Activated CD4-positive, CD25-positive, alpha-beta regulatory T cell (primary cell): ENCODE measurements at regions not wholly inside any gene's neighbourhood (a gene's known extent, or its start where the extent isn't known, plus 50 kb on each side); places are given as distances from the start of the nearest gene placed in this dataset.

Experiments
- DNase-seq, 4 experiments: peaks; one replicate each; lab custom pipeline; 2025; lab: John Stamatoyannopoulos, UW

DNA sequence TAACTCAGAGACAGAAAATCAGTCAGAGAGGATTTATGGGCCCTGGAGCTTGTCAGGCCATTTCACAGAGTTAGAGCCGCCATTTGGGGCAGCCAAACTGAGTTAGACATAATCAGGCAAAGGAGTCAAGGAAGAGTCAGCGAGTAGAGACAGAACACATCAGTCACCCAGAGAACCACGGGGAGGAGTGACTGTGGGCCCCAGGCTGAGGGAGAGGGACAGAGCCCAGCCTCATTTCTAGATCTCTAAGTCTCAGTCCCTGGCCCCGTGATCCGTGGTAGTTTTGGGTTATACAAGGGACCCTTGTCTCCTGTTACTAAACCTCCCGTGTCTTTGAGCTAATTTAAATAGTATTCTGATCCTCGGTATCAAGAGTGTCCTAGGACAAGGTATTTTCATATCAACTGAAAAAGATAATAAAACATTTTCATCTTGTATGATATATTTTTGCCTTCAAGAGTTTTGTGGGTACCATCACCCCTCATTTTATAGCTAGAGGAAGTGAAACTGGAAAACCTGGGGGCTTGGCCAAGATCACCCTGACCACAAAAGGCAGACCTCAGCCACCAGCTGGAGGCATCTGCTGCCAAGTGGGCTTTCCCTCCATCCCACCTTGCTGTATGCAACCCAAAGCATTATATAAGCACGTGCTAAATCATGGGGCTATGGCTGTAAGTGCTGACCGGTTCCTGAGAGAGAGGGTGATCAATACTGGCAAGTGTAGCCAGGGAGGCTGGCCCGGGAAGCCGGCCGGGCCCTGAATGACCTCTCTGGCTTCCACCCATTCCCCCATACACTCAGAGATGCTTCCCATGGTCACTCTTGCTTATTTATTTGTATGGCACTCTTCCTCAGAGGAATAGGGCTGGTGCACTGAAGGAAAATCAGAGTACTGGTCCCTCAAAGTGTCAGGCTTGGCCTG, 204.1 kb downstream of the BCOR start:
- no peak for DNase-seq

DNA sequence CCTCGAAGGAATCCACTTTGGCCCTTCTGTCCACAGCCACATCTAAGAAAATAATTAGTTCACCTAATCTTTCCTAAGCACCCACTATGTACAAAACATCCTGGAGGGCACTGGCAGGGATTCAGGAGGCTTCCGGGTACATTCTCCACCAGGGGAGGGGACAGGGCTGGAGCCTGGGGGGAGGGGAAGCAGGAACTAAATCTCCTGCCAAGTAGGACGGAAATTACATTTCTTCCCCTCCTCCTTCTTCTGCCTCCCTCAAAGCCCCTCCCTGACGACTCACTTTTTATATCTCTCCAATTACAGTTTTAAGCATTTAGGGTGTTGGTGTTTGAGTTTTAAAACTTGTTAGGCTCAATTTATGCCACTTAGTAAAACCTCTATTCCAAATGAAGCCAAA, 203.1 kb downstream of the BCOR start:
- DNase-seq, result no peak

DNA sequence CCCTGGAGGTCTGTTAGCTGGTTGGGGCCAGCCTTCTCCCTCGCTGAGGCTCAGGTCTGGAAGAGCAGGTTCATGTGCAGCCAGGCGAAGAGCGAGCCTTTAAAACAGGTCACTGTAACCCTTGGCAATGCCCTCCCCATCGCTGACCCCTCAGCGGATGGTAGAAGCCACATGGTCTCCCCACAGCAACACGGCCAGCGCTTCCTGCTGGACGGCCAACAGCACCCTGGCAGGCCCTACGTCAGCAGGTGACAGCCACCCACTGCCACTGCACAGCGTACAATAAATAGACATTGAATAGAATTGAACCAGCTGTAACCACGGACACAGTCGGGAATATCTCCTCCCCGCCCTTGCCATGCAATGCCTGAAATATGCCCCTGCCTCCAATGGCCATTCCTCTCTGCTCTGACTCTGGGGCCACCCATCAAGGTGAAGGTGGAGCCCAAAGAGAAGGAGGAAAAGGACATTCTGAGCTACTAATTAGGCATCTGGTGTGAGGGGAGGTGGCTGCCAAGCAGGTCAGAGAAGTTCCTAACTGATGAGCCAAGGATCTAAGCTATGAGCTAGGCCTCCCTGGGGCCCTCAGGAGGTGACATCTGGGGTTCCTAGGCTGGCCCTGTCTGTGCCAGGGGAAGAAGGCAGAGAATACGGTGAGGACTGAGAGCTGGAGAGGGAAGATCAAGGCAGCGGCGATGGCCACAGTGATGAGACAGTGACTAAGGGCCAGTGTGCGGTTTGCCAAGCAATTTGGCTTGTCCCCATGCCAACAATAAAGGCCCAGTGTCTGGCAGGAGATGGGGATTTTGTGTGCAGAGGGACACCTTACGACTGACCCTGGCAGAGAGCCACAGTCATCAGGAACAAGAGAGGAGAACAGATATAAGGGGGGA, 202.3 kb downstream of the BCOR start:
- no peak for DNase-seq

DNA sequence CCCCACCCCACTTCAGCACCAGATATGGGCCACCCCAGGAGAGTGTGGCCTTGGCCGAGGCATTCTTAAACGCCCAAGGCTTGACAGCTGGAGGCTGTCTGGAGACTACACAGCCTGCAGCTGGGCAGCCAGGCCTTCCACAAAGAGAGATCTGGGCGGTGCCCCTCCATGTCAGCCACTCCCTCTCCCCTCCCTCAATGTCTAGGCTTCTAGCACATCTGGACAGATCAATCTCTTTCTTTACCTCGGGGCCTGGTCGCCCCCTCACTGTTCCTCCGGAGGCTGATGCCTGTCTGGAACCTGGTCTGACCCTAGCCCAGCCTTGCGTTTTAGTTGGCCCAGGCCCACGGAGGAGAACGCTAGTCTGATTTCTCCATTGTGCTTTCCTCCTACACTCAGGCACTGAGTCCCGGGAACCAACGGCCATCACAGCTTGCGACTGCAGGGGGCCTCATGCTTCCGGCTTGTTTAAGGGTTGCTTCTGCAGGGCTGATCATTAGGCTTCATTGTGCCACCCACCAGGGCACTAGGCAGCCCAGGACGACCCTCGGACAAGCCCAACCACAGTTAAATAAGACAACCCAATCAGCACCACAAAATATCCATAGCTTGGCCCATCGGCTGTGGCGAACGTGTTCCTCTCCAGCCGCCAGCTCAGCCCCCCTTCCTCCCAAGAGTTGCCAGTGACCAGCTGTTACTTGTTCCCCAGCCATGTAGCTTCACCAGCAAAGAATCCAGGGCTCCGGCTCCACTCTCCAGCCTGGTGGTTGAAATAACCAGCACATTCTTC, 200.6 kb downstream of the BCOR start:
- no peak for DNase-seq

DNA sequence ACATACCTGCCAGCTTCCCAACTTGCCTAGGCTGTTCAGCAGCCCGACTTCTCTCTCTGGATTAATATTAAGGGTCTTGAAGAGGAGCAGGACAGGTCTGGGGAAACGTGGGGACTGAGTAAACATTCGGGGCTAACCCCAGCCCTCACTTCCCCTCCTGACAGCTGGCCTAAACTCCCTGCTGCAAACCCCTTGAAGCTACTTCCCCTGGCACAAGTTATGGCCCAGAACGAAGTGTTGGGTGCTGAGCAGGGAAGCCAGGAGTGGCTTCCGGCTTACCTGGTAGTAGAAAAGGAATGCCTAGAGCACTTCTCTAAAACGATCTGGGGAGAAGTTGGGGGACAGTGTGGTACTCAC, 200.0 kb downstream of the BCOR start:
- DNase-seq, result no peak

DNA sequence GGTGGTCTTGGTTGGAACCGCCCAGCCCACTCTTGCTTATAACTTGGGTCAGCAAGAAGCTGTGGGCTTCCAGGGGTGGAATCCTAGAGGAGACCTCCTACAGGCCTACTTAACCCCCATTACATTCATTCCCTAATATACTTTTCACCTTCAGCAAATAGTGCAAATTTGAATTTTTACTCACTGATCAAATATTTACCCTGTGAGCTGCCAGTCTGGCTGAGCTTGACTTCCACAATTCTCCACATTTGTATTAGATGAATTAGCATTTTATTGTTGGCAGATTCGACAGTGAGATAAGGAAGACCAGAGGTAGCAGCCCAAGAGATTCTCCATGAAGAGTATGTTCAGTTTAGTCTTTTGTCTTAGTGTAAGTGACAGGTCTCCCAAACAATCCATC, 199.6 kb downstream of the BCOR start:
- no peak for DNase-seq

DNA sequence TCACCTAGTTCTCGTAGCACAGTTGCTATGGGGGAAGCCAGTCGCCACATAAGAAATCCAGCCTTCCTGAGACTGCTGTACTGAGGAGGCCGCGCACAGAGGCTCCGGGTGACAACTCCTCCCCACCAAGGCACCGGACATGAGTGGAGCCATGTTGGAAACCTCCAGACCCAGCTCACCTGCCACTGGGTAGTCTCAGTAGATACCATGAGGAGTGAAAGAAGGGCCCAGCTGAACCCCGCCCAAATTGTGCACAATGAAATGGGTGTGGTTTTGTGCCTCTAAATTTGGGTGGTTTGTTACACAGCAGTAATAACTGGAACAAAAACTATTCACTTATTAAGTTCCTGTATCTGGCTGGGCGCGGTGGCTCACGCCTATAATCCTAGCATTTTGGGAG, 198.7 kb downstream of the BCOR start:
- no peak for DNase-seq

DNA sequence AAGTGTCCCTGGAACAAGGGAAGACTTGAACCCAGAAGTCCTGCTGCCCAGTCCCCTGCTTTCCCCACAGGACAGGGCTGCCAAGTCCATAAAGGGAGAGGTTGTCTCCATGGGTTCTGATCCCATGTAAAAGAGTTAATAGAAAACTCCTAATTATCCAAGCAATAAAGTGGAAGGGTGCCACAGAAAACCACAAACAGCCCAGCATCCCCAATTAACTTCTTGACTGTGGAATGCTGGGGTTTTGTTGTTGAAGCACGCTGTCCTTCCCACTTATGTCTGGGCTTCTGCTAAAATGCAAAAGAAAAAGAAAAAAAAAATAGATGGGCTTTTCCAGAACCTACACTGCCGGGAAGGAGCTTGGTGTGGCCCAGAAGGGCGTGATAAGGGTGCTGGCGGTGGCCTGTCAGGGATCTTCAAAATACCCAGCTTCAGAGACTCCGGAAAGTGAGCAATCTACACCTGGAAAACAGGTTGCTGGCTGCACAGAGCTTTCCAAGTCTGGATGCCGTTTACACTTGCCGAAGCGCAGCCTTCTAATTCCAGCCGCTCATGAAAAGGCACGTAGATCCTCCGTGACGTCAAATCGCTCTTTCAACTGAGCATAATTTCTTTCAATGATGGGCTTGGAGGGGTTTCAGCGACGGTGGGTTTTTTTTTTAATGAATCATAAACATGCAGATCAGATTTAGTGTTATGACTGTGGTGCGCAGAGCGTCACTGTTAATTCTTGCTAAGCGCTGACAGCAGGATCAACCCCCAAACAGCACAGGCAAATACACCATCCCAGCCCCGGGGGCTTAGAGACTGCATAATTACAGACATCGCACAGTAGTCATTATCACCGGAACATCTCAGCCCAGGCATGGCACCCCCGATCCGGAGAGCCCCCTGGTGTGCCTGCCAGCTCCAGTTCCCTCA, 197.6 kb downstream of the BCOR start:
- DNase-seq, result no peak

DNA sequence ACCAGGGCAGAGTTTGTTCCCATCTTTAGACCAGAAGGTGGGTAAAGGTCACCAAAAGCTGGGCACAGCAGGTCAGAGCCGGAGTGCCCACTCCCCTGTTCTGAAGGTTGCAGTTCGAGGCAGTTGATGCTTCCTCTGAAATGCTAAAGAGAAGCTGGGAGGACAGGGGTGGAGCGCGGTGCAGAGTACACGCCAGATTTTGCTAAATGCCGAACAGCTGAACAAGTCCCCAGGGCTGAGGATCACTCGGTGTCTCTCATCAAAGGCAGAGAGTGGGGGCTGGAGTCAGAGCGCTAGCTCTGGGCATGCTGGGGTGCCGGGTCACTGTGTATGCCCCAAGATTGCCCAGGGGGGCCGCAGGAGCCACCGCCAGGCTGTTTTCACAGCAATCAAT, 197.0 kb downstream of the BCOR start:
- DNase-seq, result no peak

DNA sequence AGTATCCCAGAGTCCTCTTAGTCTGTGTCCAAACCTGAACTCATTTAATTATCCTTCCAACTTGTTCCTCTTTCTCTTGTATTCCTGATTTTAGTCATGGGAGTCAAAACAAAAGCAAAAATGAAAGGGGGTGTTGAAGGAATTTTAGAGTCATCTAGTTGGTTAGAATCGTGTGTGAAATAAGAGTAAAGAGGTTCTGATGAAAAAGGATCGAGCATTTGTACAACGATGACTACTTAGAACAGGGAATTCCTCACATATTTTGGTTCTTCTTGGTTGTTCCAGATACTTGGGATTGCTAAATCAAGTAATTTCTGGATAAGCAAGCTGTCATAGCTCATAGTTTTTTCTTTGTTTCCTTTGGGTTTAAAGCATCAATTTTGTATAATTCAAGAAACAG, 194.4 kb downstream of the BCOR start:
- DNase-seq, result no peak

DNA sequence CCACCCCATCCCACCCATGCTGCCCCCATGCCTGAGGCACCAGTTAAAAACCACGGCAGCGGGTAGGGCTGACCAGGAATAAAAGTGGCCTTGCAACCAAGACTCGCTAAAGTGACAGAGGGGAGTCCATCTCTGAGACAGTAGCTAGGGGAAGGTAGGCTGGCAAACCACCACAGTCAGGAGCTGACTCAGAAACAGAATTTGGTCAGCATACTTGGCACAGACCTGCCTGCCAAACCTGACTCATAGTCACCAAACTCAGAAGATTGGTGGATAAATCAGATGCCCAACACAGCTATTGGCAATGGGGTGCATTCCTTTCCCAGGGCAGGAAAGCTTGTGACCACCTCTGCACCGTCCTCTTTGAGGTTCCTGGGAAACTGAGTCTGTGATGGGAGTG, 193.8 kb downstream of the BCOR start:
- DNase-seq, result no peak

DNA sequence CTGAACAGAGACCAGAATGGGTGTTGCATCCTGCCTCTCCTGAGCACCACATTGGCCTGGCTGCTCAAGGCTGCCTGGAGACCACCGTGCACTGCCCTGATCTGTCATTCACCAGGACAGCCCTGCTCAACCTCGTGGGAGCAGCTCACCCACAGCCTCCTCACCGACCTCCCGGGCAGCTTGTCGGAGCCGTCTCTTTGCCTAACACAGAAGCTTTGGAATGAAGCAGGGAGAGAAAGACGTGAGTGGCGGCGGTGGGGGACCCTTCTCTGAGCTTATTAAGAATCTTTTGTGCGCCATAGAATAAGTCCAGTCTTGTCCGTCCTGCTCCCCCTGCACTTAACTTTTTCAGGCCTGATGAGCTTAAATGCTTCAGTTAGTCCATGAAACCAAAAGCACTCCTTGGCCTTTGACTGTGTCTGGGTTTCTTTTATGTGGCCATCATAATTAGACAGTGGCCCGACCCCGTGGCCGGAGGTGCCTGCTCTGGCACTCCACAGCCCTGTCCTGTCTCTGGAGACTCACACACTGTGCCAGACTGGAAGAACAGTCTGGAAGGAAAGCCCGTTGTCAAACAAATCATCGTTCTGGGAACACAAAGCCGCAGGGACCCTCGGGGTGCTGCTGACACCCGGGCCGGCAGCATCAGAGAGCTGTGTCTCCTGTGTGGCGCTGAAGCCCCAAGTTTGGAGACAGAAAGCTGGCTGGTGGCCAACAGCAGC, 192.8 kb downstream of the BCOR start:
- DNase-seq, result no peak

DNA sequence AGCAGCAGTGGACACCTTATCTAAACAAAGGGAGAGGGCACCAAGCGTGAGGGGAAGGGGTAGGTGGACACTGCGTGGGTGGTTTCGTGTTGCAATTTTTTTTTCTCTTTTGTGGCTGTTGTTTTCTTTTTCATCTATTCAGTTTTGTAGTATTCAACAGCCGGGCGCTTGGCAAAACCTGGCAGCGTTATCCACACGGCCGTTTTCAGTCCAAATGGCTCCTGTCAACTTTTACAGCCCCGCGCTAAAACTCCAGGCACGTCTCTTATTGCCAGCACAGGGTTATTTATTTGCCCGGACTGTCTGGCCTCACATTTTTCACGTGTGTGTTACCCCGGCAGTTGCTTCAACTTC, 192.2 kb downstream of the BCOR start:
- no peak for DNase-seq

DNA sequence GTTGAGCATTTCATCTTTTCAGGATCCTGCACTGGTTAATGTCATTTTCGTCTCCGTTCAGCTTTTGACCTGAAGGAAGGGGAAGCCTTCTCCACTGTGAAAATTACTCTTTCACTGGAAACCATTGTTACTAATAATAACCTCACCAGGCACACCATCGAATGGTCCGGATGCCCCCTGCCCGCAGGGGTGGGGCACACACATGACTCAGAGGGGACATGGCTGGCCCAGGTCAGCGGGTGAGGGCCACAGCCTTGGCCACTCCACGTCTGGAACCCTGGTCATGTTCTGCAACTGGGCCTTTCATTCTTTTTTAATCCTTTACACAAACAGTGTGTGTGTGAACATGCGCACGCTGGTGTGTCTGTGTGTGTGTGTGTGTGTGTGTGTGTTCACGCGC, 191.8 kb downstream of the BCOR start:
- DNase-seq, result no peak

DNA sequence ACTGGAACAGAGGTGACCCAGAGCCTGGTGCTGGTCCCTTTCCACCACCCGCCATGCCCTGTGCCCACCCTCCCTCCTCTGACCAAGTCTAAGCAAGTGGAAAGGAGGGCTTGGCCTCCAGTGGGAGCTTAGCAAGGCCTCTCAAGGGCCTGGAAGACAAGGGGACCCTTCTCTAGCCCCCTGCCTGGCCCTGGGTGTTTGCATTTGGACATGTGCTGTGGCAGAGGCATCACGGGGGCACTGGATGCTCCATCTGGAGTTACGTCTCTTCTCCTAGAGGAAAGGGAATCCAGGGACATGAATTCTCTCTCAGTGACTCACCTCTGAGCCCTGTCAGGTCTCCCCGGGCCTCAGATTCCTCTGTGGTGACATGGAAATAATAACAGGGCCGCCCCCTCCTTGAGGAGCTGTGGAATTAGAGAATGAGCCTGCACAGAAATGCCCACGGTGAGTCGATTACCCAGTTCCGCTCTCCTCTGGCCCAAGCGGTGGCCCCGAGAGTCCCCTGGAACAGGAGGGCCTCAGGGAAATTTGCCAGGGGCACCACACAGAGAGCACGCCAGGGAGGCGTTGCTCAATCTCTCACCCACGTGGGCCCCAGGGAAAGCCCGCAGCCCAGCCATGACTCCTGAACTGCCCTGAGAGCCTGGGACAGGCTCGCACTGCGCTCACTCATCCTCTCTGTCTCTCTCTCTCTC, 189.6 kb downstream of the BCOR start:
- no peak for DNase-seq

DNA sequence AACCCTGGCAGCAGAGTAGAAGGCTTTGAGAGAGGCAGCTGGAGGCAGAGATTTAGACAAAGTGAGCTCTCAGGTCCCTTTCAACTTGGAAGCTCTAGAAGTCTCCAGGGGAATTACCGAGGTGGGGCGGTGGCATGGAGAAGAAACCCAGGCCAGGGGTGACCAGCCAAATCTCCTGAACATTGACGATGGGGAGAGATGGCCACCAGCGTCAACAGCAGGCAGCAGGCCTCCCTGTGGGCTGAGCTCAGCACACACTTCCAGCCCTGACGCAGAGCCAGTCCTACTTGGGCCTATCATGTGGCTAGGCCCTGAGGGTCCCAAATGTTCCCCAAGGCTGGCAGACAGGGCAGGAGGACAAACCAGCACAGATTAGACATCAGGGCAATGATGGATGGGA, 187.8 kb downstream of the BCOR start:
- no peak for DNase-seq

DNA sequence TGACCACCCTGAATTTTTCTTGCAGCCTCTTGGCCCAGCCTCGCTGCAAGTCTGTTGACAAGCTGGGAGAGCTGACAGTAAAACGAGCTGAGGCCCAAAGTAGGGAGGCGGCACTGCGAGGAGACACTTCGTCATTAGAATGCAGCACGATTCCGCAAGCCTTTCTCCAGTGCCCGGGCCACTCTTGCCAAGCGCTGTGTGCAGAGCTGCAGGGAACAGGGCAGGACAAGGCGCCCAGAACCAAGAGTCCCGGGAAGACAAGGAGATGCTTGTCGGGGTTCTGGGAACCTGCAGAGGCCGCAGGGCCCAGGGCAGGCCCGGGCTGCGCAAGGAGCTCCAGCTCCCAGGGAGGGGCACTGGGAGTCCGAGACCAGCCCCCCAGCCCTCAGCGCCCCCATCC, 187.1 kb downstream of the BCOR start:
- DNase-seq, result no peak

DNA sequence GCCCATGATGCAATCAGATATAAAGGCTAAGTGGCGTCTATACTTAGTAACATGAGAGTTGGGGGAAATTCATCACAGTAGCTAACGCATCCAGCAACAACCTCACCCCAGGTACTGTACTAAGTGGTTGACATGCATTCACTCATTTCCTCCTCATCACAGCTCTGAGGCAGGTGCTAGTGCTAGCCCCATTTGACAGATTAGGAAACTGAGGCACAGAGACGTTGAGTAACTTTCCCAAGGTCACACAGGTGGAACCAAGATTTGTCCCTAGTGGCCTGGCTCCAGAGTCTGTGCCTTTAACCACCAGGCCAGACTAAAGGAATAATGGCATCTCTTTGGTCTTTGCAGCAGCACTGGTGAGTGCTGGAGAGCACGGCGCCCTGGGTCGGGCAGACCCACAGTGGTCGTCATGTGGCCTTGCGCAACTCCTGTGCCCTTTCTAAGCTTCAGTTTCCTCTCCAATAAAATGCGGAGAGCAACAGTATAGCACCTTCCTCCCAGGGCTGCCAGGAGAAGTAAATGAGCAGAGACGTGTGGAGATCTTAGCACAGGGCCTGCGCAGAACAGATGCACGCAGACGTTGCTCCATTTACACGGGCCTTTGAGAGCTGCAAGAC, 186.4 kb downstream of the BCOR start:
- no peak for DNase-seq

DNA sequence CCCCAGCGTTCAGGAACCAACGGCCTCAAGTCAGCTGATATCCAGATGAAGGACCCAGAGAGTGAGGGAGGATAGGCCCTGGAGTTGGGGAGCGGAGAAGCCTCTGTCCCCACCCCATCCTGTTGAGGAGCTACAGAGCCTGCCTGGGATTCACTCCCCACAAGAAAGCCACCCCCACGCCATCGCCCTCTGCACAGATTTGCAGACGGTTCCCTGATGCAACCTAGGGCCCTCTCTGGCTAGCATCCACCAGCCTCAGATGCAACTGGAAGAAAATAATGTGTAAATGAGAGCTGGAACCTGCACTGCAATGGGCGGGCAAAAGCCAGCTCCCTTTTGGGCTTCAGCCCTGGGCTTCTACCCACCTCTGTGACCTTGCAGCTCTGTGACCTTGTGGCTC, 185.6 kb downstream of the BCOR start:
- no peak for DNase-seq

DNA sequence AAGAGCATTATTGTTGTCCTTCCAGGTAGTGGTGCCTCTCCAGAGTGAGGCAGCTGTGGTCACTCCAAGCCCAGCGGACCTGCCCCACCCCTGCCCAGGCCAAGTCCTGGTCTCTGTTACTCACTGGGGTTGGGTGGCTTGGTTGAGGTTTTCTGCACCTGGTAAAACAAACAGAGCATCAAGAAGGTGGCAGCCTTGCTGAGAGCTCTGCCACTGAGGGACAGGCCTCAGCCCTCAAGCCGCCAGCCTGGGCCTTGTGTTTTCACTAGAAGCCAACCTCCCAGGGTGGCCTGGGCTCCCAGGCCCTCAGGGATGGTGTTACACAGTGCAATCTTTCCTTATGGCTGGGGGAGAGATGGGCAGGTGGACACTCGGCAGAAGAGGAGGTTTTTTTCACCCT, 182.7 kb downstream of the BCOR start:
- no peak for DNase-seq
